DND-41 (cell line): ENCODE measurements at regions not wholly inside any gene's neighbourhood (a gene's known extent, or its start where the extent isn't known, plus 50 kb on each side); places are given as distances from the start of the nearest gene placed in this dataset.

Experiments used
- ATAC-seq: fragments of 200-7000 bp; cut with Tn5 transposase; 3 replicates; pipeline ENCODE4 v1.9.1; 2021; ENCODE audit warnings: low read depth; ENCODE audit not compliant: insufficient read depth
- DNase-seq: peaks from one replicate; pipeline ENCODE4 v3.0.0-alpha.2; 2020
- H2AFZ ChIP-seq: 2 replicates; pipeline ENCODE4 v1.6.0; 2012; ENCODE audit warnings: low read depth, low read length
- H3K27ac ChIP-seq: 2 replicates; pipeline ENCODE4 v1.5.1; 2012; ENCODE audit warnings: low read length, inconsistent platforms
- H3K27me3 ChIP-seq: fragments of 200-600 bp; sonication (generic); 2 replicates; pipeline ENCODE4 v1.6.0; 2012; ENCODE audit warnings: low read length, mild to moderate bottlenecking, inconsistent platforms; ENCODE audit not compliant: insufficient read depth, poor library complexity
- H3K36me3 ChIP-seq: 2 replicates; pipeline ENCODE4 v1.5.1; 2012; ENCODE audit warnings: low read length, inconsistent platforms; ENCODE audit not compliant: insufficient read depth
- H3K4me1 ChIP-seq: 2 replicates; pipeline ENCODE4 v1.5.1; 2012; ENCODE audit warnings: mild to moderate bottlenecking, low read length; ENCODE audit not compliant: insufficient read depth
- H3K4me2 ChIP-seq: 2 replicates; pipeline ENCODE4 v1.6.0; 2012; ENCODE audit warnings: mild to moderate bottlenecking, moderate library complexity, low read length, inconsistent platforms; ENCODE audit not compliant: insufficient read depth
- H3K4me3 ChIP-seq, 2 experiments: fragments of 200-600 bp in 1 of 2; shearing (Covaris generic) in 1 of 2; 2 replicates each; pipeline ENCODE4 v1.5.1; 2012 to 2016; ENCODE audit warnings: inconsistent platforms in 2 of 2, low read length in 2 of 2, mild to moderate bottlenecking in 2 of 2, low read depth in 1 of 2, moderate library complexity in 1 of 2
- H3K79me2 ChIP-seq: 2 replicates; pipeline ENCODE4 v1.6.0; 2012; ENCODE audit warnings: low read length, inconsistent platforms; ENCODE audit not compliant: insufficient read depth
- H3K9ac ChIP-seq: 2 replicates; pipeline ENCODE4 v1.6.0; 2012; ENCODE audit warnings: low read depth, mild to moderate bottlenecking, inconsistent platforms, low read length, moderate library complexity
- H3K9me3 ChIP-seq: 2 replicates; pipeline ENCODE4 v1.5.1; 2012; ENCODE audit warnings: low read length, moderate library complexity, mild to moderate bottlenecking, inconsistent platforms; ENCODE audit not compliant: insufficient read depth, severe bottlenecking
- H4K20me1 ChIP-seq: 2 replicates; pipeline ENCODE4 v1.6.0; 2012; ENCODE audit warnings: low read length; ENCODE audit not compliant: insufficient read depth
- CTCF ChIP-seq: IDR thresholded peaks from 2 replicates; pipeline ENCODE4 v1.5.1; 2012; ENCODE audit warnings: borderline replicate concordance, low read length, moderate library complexity, mild to moderate bottlenecking; ENCODE audit not compliant: poor library complexity, severe bottlenecking; ENCODE audit errors: extremely low read depth
- EZH2 ChIP-seq: IDR thresholded peaks from 3 replicates; pipeline ENCODE4 v1.6.1; 2012; ENCODE audit warnings: borderline replicate concordance, low read depth, mild to moderate bottlenecking, moderate library complexity, low read length, inconsistent platforms; ENCODE audit not compliant: severe bottlenecking

GRCh38 chr1:98130408-98130807, 209.6 kb upstream of the DPYD start:
- no peaks in the 10 kb centered on the region for H3K36me3 ChIP-seq
- H3K4me3 ChIP-seq, result no peak overlapping the region
- no peak overlapping the region for H3K27ac ChIP-seq
- H3K9ac ChIP-seq, result no peak overlapping the region
- H3K79me2 ChIP-seq, result no peaks in the 10 kb centered on the region
- H4K20me1 ChIP-seq, result no peaks in the 10 kb centered on the region
- DNase-seq, result no peak
- no peak overlapping the region for H2AFZ ChIP-seq
- H3K9me3 ChIP-seq, result no peaks in the 10 kb centered on the region
- no peaks in the 10 kb centered on the region for H3K4me1 ChIP-seq
- no peak for ATAC-seq
- TF ChIP-seq EZH2 (no peak), CTCF (no peak)
- no peaks in the 10 kb centered on the region for H3K27me3 ChIP-seq
- no peak overlapping the region for H3K4me2 ChIP-seq

- no peak for DNase-seq
- no peaks in the 10 kb centered on the region for H3K36me3 ChIP-seq
- no peak overlapping the region for H3K4me2 ChIP-seq
- H3K4me1 ChIP-seq, result no peaks in the 10 kb centered on the region
- H3K27me3 ChIP-seq, result no peaks in the 10 kb centered on the region
- no peak overlapping the region for H2AFZ ChIP-seq
- no peak overlapping the region for H3K4me3 ChIP-seq
- H3K27ac ChIP-seq, result no peak overlapping the region
- H3K79me2 ChIP-seq, result no peaks in the 10 kb centered on the region
- no peaks in the 10 kb centered on the region for H3K9me3 ChIP-seq
- no peak for ATAC-seq
- H3K9ac ChIP-seq, result no peak overlapping the region
- TF ChIP-seq EZH2 (no peak), CTCF (no peak)
- no peaks in the 10 kb centered on the region for H4K20me1 ChIP-seq
These were observed 208.7 kb upstream of the DPYD start for GRCh38 chr1:98129491-98129890.

- Histone ChIP-seq H3K36me3 (no peaks in the 10 kb centered on the region), H3K9ac (no peak overlapping the region), H3K27ac (no peak overlapping the region), H3K4me1 (no peaks in the 10 kb centered on the region), H3K4me3 (no peak overlapping the region), H4K20me1 (no peaks in the 10 kb centered on the region), H3K4me2 (no peak overlapping the region), H3K27me3 (no peaks in the 10 kb centered on the region), H3K9me3 (no peaks in the 10 kb centered on the region), H3K79me2 (no peaks in the 10 kb centered on the region), H2AFZ (no peak overlapping the region)
- DNase-seq, result no peak
- no peak for ATAC-seq
- TF ChIP-seq CTCF (no peak), EZH2 (no peak)
These were observed 205.9 kb upstream of the DPYD start for GRCh38 chr1:98126740-98127139.

- Histone ChIP-seq H3K9me3 (no peaks in the 10 kb centered on the region), H2AFZ (no peak overlapping the region)
- no peak for ATAC-seq
These were observed 200.8 kb upstream of the DPYD start for GRCh38 chr1:98121646-98122045.

More at GRCh38 chr1:98121646-98122045, 200.8 kb upstream of the DPYD start:
- Histone ChIP-seq H3K4me1 (no peaks in the 10 kb centered on the region), H3K27ac (no peak overlapping the region), H3K79me2 (no peaks in the 10 kb centered on the region), H3K36me3 (no peaks in the 10 kb centered on the region), H3K4me2 (no peak overlapping the region), H4K20me1 (no peaks in the 10 kb centered on the region), H3K27me3 (no peaks in the 10 kb centered on the region), H3K4me3 (no peak overlapping the region), H3K9ac (no peak overlapping the region)
- no peak for TF ChIP-seq EZH2
- no peak for TF ChIP-seq CTCF
- no peak for DNase-seq
